ENCODE measurements at regions not wholly inside any gene's neighbourhood (a gene's known extent, or its start where the extent isn't known, plus 50 kb on each side); places are given as distances from the start of the nearest gene placed in this dataset.
A peak's percentile ranks its signal among the peaks of the same experiment; 100 is the strongest.
"Not testable (repeated sequence)": the region's sequence is repeated elsewhere in the genome, so short reads cannot be mapped to it uniquely, and the experiment has no call there.

DNA sequence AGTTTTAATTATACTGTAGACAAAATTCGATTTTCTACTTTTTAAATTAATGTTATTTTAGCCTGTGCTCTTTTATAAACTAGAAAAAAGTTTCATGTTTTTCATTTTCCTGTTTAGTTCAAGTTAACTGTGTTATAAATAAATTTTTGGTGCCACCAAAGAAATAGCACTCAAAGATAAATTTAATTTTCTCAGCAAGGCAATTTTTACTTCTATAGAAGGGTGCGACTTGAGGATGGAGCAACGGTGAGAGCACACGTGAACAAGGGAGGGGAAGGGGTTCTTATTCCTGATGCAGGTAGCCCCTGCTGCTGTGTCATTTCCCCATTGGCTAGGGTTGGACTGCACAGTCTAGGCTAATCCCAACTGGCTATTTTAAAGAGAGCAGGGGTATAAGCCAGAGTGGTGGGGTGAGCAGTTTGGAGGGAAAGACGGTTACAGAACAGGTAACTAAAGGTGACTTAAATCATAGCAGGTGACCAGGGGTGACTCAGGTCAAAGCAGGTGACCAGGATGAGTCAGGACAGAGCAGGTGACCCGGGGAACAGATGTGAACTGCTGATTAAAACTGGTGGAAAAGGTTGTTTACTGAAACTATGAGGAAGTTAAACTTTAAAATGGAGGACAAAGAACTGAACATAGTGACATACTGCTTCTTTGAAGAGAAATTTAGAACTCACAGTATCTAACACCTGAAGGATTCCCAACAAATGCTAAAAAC is 104.6 kb upstream of the GPBP1 start:
- no peak for DNase-seq

DNA sequence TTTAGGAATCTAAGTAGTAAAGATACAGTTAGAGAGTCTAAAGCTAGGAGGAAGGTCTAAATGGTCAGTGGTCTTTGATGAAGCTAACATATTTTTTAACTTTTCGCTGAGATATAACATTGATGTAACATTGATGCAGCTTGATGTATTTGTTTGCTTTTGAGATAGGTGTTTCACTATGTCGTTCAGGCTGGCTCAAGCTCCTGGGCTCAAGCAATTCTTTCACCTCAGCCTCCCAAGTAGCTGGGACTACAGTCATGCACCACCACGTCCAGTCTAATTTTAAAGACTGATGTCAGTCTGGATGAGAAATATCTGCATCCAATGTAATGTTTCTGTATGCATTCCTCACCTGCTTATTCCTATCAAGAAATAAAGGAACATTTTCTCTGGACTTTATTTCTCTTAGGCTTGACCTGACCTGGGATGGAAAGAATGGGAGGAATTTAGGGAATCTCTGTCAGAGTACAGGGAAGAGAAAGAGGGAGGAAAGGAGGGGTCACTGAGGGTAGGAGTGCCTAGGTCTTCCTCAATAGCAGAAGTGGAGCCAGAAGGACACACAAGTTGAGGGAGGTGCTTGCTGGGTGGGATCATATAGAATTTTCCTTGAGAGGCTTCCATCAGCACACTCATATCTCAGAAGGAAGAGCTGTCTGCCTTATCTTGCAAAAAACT is 101.5 kb upstream of the GPBP1 start:
- no peak for DNase-seq

GRCh38 chr5:57082441-57083067 is 91.3 kb upstream of the GPBP1 start:
- no peak for DNase-seq

- DNase-seq: no peak
These were observed 88.4 kb upstream of the GPBP1 start for GRCh38 chr5:57085306-57086081.

- not testable (repeated sequence) for DNase-seq
These were observed 85.9 kb upstream of the GPBP1 start for GRCh38 chr5:57087947-57088346.

- DNase-seq: peak; percentile 5
These were observed 78.8 kb upstream of the GPBP1 start for GRCh38 chr5:57094753-57095683.

DNA sequence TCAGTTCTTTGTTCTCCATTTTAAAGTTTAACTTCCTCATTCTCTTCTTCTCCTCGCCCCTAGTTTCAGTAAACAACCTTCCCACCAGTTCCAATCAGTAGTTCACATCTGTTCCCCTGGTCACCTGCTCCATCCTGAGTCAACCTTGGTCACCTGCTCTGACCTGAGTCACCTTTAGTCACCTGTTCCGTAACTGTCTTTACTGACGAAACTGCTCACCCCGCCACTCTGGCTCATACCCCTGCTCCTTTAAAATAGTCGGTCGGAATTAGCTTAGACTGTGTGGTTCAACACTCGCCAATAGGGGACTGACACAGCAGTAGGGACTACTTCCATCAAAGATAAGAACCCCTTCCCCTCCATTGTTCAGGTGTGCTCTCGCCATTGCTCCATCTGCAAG is 76.3 kb upstream of the GPBP1 start:
- no peak for DNase-seq

- DNase-seq: no peak
These were observed 71.5 kb upstream of the GPBP1 start for GRCh38 chr5:57102189-57102904.

- no peak for DNase-seq
These were observed 71.0 kb upstream of the GPBP1 start for GRCh38 chr5:57102905-57103255.

DNA sequence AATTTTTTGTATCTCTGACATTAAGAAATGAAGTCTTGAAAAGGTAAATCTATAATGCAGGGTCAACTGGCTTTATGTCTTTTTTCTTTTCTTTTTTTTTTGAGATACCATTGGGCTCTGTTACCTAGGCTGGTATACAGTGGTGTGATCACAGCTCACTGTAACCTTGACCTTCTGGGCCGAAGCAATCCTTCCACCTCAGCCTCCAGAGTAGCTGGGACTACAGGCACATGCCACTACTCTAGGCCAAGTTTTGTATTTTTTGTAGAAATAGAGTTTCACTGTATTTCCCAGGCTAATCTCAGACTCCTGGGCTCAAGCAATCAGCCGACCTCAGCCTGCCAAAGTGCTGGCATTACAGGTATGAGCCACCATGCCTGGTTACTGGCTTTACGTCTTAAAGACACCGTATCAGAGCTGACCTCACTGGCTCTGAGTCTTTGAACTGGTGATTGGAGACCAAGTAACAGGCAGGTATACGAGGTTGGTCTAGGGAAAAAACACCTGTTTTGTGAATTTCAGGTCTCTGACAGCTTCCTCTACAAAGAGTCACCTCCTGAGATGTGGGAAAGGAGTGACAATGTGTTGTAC is 70.4 kb upstream of the GPBP1 start:
- DNase-seq: no peak

GRCh38 chr5:57106661-57107060 is 67.2 kb upstream of the GPBP1 start:
- DNase-seq: no peak

GRCh38 chr5:57111993-57112392 is 61.9 kb upstream of the GPBP1 start:
- no peak for DNase-seq

GRCh38 chr5:57113481-57113880 is 60.4 kb upstream of the GPBP1 start:
- DNase-seq: no peak

DNA sequence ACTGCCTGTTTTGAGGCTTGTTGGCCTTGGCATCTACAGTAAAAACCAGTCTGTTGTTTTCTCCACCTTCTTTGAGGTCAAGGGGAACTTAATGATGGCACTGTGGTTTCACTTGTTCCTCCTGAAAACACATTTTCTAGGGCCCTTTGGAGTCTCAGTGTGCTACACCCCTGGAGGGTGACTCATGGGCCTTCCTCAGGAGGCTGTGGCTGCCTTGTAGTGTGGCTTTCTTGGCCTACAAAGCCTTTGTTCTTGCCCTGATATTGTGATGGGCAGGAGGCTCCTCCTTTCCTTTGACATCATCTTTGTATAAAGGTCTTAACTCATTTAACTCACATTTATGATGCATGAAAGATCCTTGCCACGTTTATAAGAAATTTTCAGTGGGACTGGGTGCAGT is 56.3 kb upstream of the GPBP1 start:
- DNase-seq: peak; percentile 62

DNA sequence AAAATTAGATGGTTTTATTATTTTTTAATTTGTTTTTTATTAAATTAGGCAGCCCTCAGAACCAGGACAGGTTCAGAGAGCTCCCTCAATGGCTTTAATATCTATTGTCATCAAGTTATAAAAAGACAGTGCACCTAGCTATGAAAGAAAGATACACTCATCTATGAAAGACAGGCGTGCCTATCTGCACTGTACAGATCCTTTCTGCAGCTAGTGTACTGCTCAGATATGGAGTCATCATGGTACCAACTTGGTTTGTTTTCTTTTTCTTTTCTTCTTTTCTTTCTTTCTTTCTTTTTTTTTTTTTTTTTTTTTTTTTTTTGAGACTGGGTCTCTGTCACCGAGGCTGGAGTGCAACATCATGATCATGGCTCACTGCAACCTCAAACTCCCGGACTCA is 54.8 kb upstream of the GPBP1 start:
- no peak for DNase-seq

GRCh38 chr5:57124014-57124413 is 49.8 kb upstream of the GPBP1 start:
- DNase-seq: no peak

All from CD4-positive, alpha-beta T cell treated with Interleukin-21 for 1 hour (primary cell).